ENCODE measurements at regions not wholly inside any gene's neighbourhood (a gene's known extent, or its start where the extent isn't known, plus 50 kb on each side); places are given as distances from the start of the nearest gene placed in this dataset.
"Not testable (repeated sequence)": the region's sequence is repeated elsewhere in the genome, so short reads cannot be mapped to it uniquely, and the experiment has no call there.

DNA sequence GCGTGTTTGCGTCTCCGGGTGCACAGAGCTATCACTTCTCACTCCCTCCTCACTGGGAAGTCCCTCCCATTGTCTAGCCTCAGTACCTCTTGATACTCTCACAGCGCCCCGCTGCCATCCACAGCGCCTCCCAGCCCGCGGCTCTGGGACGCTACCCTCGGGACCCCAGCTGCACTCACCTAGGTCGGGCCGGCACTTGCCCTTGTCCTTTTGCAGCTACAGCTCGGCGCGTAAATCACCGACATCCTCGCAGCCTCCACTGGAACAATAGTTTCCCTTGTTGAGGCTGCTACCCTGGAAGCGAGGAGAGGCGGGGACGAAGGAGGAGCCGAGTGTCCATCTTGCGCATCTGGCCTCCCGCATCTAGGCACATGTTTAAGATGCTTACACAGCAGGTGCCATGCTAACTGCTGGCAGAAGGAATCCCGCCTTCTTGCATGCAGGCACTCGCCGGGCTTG lies 269.5 kb upstream of the HSFY2 start:
- no peak for DNase-seq

DNA sequence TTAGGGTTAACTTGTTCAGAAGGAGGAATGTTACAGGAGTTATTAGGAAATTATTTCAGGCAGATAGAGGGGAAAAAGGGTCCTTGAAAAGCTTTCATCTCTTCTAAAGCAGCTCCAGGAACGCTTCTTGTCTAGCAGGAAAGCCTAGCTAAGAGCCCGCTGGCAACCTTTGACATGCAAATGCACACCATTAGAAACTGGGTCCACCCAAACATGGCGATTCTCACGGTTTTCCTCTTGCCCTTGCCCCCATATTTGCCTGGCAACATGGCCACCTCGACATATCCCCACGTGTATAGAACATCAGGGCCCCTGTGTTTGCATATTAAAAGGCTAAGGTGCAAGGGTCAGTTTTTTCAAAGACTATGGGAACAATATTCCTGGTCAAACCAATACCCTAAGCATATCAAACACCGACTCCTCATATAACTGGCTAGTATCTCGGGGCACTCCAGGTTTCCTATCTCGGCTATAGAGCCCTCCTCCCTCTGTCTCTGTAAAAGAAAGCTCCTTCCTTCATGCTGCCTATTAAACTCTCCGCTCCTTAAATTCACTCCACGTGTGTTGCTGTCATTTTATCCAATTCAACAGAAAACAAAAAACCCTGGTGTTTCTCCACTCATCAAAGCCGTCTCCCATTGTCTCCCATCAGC lies 268.9 kb upstream of the HSFY2 start:
- DNase-seq = no peak

DNA sequence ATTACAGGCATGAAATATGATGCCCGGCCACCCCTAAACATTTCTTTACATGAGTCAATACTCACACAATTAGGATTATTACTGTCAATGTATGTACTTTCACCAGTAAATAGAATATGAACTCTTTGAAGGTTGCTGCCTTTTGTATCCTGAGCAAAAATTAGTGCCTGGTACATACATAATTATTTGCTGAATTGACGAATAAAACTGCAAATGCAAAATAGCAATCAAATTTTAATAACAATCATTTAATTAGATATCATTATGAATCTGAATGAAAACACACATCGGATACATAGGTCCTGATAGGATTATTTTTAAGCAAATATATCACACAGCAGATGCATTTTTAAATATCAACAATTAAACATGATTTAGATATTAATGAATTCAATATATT lies 253.1 kb upstream of the HSFY2 start:
- no peak for DNase-seq

DNA sequence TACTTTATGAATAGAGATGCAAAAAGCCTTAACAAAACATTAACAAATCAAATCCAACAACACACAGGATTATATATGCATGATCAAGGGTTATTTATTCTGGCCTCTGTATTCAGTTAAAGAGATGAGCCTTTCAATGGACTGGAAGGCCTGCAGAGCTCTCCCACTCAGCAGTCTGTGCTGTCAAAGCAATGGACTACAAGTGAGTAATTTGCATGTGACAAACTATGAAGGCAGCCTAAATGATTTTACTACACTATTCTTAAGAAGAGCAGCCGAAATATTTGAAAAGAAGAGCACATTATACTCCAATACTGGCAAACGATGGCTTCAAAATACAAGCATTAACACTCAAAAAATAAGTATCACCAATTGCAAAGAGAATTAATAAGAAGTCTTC lies 250.4 kb upstream of the HSFY2 start:
- DNase-seq = peak; percentile 0

DNA sequence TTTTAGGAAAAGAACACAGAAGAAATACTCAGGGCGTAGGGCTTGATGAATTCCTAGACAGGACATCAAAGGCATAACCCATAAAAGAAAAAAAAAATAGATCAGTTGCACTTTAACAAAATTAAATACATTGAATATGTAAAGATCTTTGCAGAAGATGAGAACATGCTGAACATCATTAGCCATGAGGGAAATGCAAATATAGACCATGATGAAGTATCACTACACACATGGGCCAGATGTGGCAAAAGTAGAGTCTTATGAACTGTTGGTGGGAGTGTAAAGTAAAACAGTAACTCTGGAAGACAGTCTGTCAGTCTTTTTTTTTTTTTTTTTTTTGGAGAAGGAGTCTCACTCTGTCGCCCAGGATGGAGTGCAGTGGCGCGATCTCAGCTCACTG lies 246.7 kb upstream of the HSFY2 start:
- no peak for DNase-seq

DNA sequence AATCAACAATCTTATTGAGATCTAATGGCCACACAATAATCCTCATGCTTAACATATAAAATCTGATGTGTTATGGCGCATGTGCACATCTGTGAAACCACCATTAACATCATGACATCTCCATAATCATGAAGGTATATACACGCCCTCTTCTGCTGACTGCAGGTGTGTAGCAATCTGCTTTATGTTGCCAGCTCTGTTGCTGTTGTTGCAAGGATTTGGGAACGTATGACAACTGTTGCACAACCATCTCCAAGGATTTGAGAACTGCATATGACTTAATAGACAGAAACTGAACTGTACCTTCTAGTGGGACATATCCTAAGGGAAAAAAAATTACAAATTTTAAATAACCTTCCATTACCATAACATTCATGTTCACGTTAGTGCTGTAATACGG lies 243.5 kb upstream of the HSFY2 start:
- DNase-seq = no peak

DNA sequence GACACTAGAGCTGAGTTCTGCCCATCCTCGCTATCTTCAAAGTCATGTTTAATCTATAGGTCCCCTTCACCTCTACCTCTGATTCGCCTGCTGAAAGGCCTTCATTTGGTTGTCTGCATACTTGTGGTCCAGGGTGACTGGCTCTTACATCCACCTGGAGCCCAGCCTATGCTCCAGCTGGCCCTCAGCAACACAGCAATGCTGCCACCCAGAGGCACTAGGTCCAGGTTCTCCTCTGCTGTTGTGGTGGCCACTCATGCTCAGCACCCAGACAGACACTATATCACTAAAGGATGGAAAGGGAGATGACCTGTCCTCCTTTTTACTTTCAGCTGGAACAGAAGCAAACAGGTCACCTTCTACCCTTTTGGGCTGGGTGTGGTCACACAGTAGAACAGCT lies 242.3 kb upstream of the HSFY2 start:
- peak; percentile 19 for DNase-seq

DNA sequence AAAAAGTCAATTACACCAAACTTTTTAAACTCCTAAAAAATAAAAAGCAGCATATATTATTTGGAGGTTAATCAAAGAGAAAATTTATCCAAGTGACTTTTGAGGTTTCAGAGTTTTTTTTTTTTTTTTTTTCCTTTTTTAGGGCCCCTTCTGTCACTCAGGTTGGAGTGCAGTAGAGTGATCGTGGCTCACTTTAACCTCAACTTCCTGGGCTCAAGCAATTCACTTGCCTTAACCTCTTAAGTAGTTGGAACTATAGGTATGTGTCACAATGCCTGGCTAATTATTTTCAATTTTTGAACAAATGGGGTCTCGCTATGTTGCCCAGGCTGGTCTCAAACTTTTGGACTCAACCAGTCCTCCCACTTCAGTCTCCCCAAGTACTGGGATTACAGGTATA lies 241.7 kb upstream of the HSFY2 start:
- DNase-seq = no peak

DNA sequence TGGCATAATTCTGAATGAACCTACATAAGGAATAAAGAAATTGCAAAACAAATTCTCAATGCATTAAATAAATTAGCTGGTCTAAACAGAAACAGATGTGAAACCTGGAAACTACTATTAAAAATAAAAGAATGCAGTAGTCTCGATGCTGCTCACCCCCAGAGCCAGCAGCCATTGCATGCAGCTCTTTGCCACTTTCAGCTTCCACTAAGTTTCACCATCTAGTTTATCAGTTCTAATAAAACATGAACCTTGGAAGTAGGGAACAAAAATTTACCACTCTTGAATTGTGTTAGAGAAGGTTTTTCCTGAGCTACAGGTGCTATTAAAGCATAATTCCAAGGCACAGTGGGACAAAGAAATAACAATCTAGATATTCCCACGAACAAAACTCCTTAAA lies 239.4 kb upstream of the HSFY2 start:
- no peak for DNase-seq

DNA sequence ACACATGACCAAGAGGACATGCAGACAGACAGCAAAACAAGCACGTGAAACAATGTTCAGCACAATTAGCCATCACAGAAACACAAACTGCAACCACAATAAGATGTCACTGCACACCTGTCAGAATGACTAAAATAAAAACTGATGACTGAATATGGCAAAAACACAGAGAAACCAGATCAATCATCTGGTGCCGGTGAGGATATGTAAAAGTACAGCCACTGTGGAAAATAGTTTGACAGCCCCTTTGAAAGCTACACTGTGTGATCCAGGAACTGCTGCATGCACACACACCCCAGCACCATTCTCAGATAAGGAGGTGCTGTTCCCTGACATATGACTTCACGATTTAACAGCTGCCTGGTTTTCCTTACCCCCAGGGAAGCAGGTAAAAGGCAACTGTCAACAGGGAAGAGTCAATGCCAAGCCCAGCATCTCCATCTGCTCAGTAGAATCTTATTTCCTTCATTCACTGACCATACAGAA lies 238.1 kb upstream of the HSFY2 start:
- DNase-seq = no peak

DNA sequence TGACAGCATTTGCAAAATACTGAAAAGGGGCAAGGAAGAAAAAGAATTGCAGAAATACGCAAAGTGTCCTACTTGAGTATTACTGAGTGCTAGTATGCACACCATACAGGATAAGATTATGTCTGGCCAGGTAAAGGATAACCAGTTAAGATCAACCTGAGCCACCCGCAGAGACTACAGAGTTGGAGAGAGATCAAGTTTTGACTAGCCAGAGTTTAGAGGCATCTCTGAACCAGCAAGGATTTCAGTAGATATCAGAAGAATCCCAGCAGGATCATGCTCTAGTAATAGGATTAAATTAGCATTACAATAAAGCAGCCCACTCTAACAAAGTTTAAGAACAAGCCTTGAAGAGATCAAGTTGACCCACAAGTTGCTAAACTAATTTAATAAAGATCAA lies 232.7 kb upstream of the HSFY2 start:
- DNase-seq = no peak

DNA sequence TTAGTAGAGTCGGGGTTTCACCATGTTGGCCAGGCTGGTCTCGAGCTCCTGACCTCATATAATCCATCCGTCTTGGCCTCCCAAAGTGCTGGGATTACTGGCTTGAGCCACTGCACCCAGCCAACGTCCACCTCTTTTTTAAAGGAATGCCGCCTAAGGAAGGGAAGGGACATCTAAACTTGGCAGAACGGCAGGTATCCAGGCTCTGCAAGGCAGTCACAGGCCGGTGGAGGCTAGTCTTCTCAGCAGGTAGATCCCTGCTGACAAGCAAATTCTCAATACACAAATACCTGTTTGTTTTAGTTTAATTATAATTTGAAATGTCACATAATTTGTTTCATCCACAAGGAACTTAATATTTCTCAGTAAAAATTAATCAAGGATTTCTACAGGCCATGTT lies 232.0 kb upstream of the HSFY2 start:
- DNase-seq = no peak

DNA sequence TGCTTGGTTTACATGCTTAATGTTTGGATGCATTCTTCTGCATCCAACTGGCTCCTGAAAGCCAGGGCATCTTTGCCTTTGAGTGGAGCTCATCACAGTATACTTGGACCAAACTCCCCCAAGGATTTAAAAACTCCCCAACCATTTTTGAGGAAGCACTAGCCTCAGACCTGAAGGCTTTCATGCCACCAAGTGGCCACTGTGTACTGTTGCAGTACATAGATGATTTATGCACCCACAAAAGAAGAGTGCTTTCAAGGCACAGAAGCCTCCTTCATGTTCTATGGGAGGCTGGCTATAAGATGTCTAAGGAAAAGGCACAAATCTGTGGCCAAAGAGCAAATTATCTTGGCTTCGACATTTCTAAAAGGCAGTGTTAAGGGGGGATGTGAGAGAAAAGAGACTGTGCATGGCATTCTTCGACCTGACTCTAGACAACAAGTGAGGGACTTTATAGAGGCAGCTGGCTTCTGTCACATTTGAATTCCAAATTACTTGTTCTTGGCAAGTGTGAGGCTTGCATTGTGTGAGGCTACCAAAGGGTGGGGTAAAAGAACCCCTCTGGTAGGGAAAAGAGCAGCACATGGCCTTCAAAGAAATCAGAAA lies 224.2 kb upstream of the HSFY2 start:
- DNase-seq = no peak

DNA sequence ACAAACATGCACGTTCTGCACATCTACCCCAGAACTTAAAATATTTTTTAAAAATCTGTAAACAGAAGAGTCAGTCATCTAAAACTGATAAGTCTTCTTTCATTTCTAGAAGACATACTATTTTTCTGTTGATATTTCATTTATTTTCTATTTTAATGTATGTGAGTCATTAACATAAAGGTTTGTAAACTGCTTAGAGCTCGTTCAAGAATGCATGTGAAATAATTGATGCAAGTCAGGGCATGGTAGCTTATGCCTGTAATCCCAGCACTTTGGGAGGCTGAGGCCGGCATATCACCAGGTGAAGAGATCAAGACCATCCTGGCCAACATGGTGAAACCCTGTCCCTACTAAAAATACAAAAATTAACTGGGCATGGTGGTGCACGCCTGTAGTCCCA lies 219.9 kb upstream of the HSFY2 start:
- DNase-seq = no peak

DNA sequence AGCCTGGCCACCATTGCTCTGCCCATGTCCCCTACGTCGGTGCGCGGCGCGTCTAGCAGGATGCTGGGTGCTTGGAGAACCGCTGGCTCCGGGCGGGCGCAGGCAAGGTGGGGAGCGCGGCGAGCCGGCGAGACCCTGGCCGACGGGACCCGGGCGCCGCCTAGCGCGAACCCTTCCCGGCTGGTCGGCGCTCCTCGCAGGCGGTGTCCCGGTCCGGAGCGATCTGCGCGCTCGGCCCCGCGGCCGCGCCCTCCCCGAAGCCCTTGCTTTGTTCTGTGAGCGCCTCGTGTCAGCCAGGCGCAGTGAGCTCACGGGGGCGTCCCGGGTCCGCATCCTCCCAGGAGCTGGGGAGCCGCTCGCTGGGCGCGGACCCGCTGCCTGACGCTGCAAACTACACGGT lies 219.1 kb upstream of the HSFY2 start:
- DNase-seq = not testable (repeated sequence)

DNA sequence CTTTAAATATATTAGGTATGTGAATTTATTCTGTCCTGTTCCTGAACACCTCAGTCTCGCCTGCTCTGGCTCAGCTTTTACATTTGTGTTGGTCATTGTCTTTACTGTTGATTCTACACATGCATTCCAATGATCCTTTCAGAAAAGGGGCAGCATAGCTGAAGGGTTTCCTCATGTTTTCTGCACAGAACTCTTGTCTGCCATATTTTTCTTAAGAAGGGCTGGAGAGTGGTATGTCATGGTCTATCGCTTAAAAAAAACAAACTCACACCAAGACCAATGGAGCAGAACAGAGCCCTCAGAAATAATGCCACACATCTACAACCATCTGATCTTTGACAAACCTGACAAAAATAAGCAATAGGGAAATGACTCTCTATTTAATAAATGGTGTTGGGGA lies 215.8 kb upstream of the HSFY2 start:
- DNase-seq = no peak

DNA sequence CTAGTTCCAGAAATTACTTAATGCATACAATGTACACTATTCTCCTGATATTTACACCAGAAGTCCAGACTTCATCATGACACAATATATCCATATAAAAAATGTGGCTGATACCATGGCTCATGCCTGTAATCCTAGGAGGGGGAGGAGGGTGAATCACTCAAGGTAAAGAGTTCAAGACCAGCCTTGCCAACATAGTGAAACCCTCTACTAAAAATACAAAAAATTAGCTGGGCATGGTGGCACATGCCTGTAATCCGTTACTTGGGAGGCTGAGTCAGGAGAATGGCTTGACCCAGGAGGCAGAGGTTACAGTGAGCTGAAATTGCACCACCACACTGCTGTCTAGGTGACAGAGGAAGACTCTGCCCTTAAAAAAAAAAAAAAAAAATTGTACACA lies 192.5 kb upstream of the HSFY2 start:
- DNase-seq = no peak

DNA sequence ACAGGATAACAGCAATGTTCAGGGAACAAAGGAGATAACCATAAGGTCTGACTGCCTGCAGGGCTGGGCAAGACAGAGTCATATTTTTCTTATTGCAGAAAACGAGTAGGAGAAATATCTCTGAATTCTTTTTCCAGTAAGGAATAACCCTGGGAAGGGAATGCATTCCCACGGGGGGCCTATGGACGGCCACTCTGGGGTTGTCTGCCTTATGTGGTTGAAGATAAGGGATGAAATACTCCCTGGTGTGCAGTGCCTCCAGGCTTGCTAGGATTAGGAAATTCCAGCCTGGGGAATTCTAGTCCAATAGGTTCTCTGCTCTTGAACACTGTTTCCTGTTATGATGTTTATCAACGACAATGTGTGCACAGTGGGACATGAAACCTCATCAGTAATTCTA lies 185.3 kb upstream of the HSFY2 start:
- no peak for DNase-seq

DNA sequence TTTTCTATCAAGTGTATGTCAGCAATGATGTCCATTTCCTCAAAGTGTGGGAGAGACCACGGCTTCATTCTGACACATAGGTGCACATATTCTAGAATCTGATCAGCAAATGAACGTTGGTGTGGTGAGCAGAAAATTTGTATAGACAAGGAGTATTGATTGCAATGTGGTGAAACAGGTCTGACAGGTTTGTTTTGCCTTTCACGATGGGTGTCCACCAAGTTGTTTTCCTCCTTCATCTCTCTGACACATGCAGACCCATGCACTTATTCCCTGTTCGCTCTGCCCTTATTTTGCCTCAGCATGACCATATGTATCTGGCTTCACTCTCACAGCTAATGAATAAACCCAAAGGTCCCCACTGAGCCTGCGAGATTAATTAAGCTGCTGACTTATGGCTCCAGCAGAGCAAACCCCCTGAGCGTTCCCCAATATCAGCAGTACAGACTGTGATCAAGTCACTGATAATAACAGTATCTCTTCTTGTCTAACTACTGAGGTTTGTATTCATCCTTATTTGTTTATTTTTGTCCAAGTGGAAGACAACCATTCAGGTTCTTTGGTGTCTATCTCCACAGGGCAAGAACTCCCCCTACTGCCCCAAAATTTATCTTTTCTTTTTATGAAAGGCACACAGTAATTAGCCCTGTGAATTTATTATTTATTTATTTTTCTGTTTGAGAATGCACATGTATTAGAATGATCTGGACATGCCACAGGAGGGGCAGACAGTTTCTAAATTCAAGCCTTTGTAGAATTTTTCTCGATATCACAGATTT lies 178.3 kb upstream of the HSFY2 start:
- DNase-seq = peak; percentile 5

DNA sequence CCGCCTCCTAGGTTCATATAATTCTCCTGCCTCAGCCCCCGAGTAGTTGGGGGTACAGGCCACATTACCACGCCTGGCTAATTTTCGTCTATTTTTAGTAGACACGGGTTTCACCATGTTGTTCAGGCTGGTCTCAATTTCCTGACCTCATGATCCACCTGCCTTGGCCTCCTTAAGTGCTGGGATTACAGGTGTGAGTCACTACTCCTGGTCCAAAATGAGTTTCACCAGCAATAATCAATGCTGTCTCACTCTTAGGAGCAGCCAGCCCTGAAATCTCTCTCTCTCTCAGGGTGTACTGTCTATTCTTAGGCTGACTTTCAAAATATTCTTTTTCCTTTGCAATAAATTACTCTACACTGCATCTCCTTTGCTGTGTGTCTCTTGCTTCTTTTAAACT lies 177.5 kb upstream of the HSFY2 start:
- DNase-seq = no peak

DNA sequence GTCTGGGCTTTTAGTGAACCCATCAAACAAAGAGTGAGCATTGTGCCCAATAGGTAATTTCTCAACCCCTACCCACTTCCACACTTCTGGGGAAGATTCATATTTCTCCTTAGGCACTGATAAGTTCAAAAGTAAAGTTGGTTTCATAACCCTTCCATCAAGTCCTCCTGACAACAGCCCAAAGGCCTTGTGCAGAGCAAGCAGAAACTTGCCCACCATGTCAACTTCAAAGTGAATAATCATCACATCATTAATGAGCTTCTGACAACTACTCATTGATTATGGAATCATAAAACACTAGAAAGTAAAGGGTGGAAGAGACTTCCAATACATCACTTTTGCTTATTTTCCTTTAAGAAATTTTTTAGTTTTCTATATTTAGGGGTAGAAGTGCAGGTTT lies 163.3 kb upstream of the HSFY2 start:
- no peak for DNase-seq

DNA sequence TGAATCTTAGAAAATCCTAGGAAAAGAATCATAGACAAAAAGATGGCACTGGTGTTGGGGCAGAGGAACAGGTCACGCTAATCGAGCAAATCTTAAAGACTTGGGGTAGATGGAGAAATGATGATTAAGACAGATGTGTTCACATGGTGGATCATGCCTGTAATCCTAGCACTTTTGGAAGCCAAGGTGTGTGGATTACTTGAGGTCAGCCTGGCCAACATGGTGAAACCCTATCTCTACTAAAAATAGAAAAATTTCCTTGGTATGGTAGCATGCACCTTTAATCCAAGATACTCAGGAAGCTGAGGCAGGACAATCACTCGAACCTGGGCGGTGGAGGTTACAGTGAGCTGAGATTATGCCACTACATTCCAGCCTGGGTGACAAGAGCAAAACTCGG lies 145.7 kb upstream of the HSFY2 start:
- DNase-seq = no peak

DNA sequence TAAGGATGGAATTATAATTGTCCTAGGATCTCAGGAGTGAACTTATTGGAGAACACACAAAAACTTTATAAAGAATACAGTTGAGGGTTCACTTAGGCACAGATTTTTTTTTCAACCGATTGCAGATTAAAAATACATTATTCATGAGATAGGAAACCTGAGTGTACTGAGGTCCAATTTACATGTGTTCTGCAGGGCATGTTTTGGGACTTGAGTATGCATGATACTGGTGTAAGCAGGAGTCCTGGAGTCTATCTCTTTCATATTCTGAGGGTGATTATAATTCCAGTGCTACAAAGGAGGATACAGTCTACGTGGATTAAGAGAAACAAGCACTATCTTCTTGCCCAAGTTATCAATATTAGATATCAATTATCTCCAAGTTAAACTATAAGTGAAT lies 139.3 kb upstream of the HSFY2 start:
- DNase-seq = no peak

DNA sequence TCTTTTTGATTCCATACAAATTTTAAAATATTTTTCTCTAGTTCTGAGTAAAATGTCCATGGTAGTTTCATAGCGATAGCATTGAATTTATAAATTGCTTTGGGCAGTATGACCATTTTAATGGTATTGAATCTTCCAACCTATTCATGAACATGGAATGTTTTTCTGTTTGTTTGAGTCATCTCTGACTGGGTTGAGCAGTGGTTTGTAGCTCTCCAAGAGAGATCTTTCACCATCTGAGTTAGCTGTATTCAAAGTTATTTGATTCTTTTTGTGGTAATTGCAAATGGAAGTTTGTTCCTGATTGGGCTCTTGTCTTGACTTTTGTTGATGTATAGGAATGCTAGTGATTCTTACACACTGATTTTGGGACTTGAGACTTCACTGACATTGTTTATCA lies 136.3 kb upstream of the HSFY2 start:
- DNase-seq = peak; percentile 69

All from HCEC 1CT (cell line).